MM.1S (cell line): ENCODE measurements at regions not wholly inside any gene's neighbourhood (a gene's known extent, or its start where the extent isn't known, plus 50 kb on each side); places are given as distances from the start of the nearest gene placed in this dataset.

Experiments used
- EZH2 ChIP-seq: fragments of 300-600 bp; sonication (generic); optimal IDR thresholded peaks from 2 replicates; pipeline ENCODE3; 2017; ENCODE audit warnings: low read depth, mild to moderate bottlenecking, antibody characterized with exemption, low read length, mixed read lengths
- TF ChIP-seq, protein P1 (sequence below): fragments of 300-600 bp; sonication (generic); IDR thresholded peaks from 2 replicates; pipeline ENCODE4 v1.5.1; 2016; ENCODE audit warnings: antibody characterized with exemption, low read length, mixed read lengths

DNA sequence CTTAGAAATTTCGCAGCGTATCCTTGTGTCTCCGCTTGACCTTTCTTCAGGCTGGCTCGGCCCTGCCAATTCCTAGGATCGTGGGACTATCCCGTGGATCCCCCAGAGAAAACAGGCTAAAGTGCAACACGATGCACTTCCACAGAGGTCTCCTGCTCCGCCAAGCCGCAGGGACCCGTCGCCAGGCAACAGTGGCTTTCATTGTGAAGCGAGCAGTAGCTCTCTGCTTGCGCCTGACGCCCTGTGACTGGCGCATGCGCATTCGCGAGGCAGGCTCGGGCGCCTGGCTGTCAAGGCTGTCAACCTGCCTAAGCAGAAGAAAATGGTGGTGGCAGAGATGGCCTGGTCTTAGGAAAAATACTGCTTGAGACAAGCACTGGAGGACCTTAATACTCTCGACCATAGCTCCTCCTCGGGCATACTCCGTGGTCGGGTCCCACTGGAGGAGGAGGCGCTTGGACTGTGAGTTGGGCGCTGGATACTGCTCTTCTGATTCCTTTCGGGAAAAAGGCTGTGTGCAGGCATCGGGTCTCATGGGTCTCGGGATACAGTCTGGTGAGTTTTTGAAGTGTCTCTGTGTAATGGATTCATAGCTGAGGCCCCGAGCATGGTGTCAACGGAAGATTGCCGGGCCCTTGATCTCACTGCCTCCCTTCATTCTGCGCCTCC lies 2336.1 kb downstream of the TP53TG3F start:
- TF ChIP-seq, protein P1, sequence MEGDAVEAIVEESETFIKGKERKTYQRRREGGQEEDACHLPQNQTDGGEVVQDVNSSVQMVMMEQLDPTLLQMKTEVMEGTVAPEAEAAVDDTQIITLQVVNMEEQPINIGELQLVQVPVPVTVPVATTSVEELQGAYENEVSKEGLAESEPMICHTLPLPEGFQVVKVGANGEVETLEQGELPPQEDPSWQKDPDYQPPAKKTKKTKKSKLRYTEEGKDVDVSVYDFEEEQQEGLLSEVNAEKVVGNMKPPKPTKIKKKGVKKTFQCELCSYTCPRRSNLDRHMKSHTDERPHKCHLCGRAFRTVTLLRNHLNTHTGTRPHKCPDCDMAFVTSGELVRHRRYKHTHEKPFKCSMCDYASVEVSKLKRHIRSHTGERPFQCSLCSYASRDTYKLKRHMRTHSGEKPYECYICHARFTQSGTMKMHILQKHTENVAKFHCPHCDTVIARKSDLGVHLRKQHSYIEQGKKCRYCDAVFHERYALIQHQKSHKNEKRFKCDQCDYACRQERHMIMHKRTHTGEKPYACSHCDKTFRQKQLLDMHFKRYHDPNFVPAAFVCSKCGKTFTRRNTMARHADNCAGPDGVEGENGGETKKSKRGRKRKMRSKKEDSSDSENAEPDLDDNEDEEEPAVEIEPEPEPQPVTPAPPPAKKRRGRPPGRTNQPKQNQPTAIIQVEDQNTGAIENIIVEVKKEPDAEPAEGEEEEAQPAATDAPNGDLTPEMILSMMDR = no peak
- TF ChIP-seq EZH2 = no peak
